HCT116 (cell line): ENCODE measurements at regions not wholly inside any gene's neighbourhood (a gene's known extent, or its start where the extent isn't known, plus 50 kb on each side); places are given as distances from the start of the nearest gene placed in this dataset.

Source experiments
- ATAC-seq: fragments of 200-7000 bp; cut with Tn5 transposase; 2 replicates; pipeline ENCODE4 v1.9.1; 2020; ENCODE audit warnings: mild to moderate bottlenecking, moderate library complexity
- BruUV-seq: library from RNA; stranded (reverse); fragments of 400-500 nt; replicated peaks from 2 replicates; lab custom pipeline; 2021; lab: Mats Ljungman, UMichigan
- CTCF ChIA-PET: fragments of 300-600 bp; sonication (Branson Sonifier 250); formaldehyde crosslinking; loops from one replicate; lab custom pipeline; 2021; ENCODE audit warnings: antibody characterized with exemption; lab: Charles Lee
- POLR2A ChIA-PET: fragments of 300-600, 350-600 bp; sonication (Branson Sonifier 250); formaldehyde crosslinking; loops from one replicate; lab custom pipeline; 2021; ENCODE audit warnings: antibody characterized with exemption; lab: Charles Lee
- RAD21 ChIA-PET, 2 experiments: fragments of 300-600 bp; sonication (Branson Sonifier 250); formaldehyde crosslinking; loops; one replicate each; lab custom pipeline; 2023; ENCODE audit warnings: low total read pairs in 2 of 2; ENCODE audit not compliant: uncharacterized antibody in 2 of 2, unreplicated experiment in 2 of 2, low non-redundant PET in 1 of 2; lab: Charles Lee
- DNase-seq: peaks from one replicate; pipeline ENCODE4 v3.0.0-alpha.2; 2010; ENCODE audit warnings: low read depth, low spot score
- H2AFZ ChIP-seq: fragments of 200-600 bp; shearing (Covaris generic), sonication (generic); 2 replicates; pipeline ENCODE4 v1.6.1; 2017; ENCODE audit warnings: low read depth, mixed run types, mixed read lengths, antibody characterized with exemption, low read length; ENCODE audit not compliant: poor library complexity, severe bottlenecking
- H3K27ac ChIP-seq: 2 replicates; pipeline ENCODE4 v1.5.1; 2012; ENCODE audit warnings: low read depth, low read length
- H3K27me3 ChIP-seq: fragments of 200-600 bp; sonication (generic); 2 replicates; pipeline ENCODE4 v1.6.1; 2016; ENCODE audit warnings: mixed run types, low read length, mixed read lengths; ENCODE audit not compliant: insufficient read depth
- H3K36me3 ChIP-seq, 2 experiments: fragments of 200-500 bp in 1 of 2; fragments of 200-600 bp in 1 of 2; sonication (Bioruptor generic) in 1 of 2; sonication (generic) in 1 of 2; 2 replicates each; pipeline versions ENCODE4 v1.5.1 to v1.6.1; 2014 to 2016; ENCODE audit warnings: low read length in 2 of 2, inconsistent platforms in 1 of 2, mixed read lengths in 1 of 2, mixed run types in 1 of 2; ENCODE audit not compliant: insufficient read depth in 2 of 2, control insufficient read depth in 1 of 2
- H3K4me1 ChIP-seq, 2 experiments: fragments of 200-600 bp in 1 of 2; sonication (generic) in 1 of 2; 2 replicates each; pipeline versions ENCODE4 v1.5.1 to v1.6.1; 2012 to 2017; ENCODE audit warnings: low read length in 2 of 2, inconsistent platforms in 1 of 2, mild to moderate bottlenecking in 1 of 2, mixed read lengths in 1 of 2, mixed run types in 1 of 2, moderate library complexity in 1 of 2; ENCODE audit not compliant: insufficient read depth in 2 of 2, control insufficient read depth in 1 of 2
- H3K4me2 ChIP-seq: fragments of 200-600 bp; sonication (generic); 2 replicates; pipeline ENCODE4 v1.6.1; 2017; ENCODE audit warnings: mixed run types, low read length, mixed read lengths
- H3K4me3 ChIP-seq, 2 experiments: fragments of 200-600 bp in 1 of 2; sonication (generic) in 1 of 2; replicated peaks in 1 of 2; 2 replicates each; pipeline ENCODE4 v1.5.1; 2011 to 2016; ENCODE audit warnings: low read length in 2 of 2, control low read depth in 1 of 2, low read depth in 1 of 2, mild to moderate bottlenecking in 1 of 2, mixed read lengths in 1 of 2, mixed run types in 1 of 2
- H3K79me2 ChIP-seq: fragments of 200-600 bp; sonication (generic); 2 replicates; pipeline ENCODE4 v1.6.1; 2017; ENCODE audit warnings: mild to moderate bottlenecking, mixed run types, low read length, moderate library complexity, mixed read lengths; ENCODE audit not compliant: insufficient read depth
- H3K9ac ChIP-seq: fragments of 200-600 bp; sonication (generic); 2 replicates; pipeline ENCODE4 v1.6.1; 2016; ENCODE audit warnings: low read length, mixed read lengths
- H3K9me2 ChIP-seq: fragments of 200-600 bp; sonication (generic), shearing (Covaris generic); 2 replicates; pipeline ENCODE4 v1.6.1; 2017; ENCODE audit warnings: mixed run types, mild to moderate bottlenecking, moderate library complexity; ENCODE audit not compliant: insufficient read depth
- H3K9me3 ChIP-seq, 2 experiments: fragments of 200-500 bp in 1 of 2; fragments of 200-600 bp in 1 of 2; sonication (Bioruptor generic) in 1 of 2; sonication (generic) in 1 of 2; 2 replicates each; pipeline ENCODE4 v1.6.1; 2014 to 2017; ENCODE audit warnings: low read length in 2 of 2, mixed read lengths in 2 of 2, inconsistent platforms in 1 of 2, low read depth in 1 of 2, mild to moderate bottlenecking in 1 of 2, mixed run types in 1 of 2, moderate library complexity in 1 of 2; ENCODE audit not compliant: control insufficient read depth in 1 of 2, insufficient read depth in 1 of 2
- H4K20me1 ChIP-seq: fragments of 200-600 bp; sonication (generic), shearing (Covaris generic); 2 replicates; pipeline ENCODE4 v1.6.1; 2017; ENCODE audit warnings: mixed run types, mild to moderate bottlenecking, moderate library complexity; ENCODE audit not compliant: insufficient read depth
- CEBPB ChIP-seq: IDR thresholded peaks from 2 replicates; pipeline ENCODE4 v1.6.1; 2012; ENCODE audit warnings: low read depth
- EGR1 ChIP-seq: IDR thresholded peaks from 2 replicates; pipeline ENCODE4 v1.6.1; 2012; ENCODE audit warnings: low read depth
- ELF1 ChIP-seq: IDR thresholded peaks from 2 replicates; pipeline ENCODE4 v1.6.1; 2012; ENCODE audit warnings: low read depth, borderline replicate concordance
- EZH2 ChIP-seq: fragments of 200-600 bp; sonication (generic); IDR thresholded peaks from 2 replicates; pipeline ENCODE4 v1.6.1; 2017; ENCODE audit warnings: antibody characterized with exemption, mixed run types
- FOSL1 ChIP-seq: IDR thresholded peaks from 2 replicates; pipeline ENCODE4 v1.6.1; 2012; ENCODE audit warnings: low read depth
- POLR2A ChIP-seq: IDR thresholded peaks from 2 replicates; pipeline ENCODE4 v1.7.0; 2011; ENCODE audit warnings: borderline replicate concordance; ENCODE audit not compliant: insufficient read depth, insufficient read length; ENCODE audit errors: extremely low read depth
- ZFX ChIP-seq: fragments of 450-650 bp; IDR thresholded peaks from 2 replicates; pipeline ENCODE4 v1.6.1; 2017
- ZNF274 ChIP-seq: fragments of 200-500 bp; sonication (Bioruptor generic); IDR thresholded peaks from 2 replicates; pipeline ENCODE4 v1.6.1; 2014; ENCODE audit warnings: mild to moderate bottlenecking, low read depth, low read length, inconsistent platforms
- intact Hi-C: fragments of 100-400 bp; cut with micrococcal nuclease; formaldehyde crosslinking; loops from 2 replicates; pipeline ENCODE4 v1.10.0; 2022
- TF ChIP-seq, protein P1 (sequence below): IDR thresholded peaks from 2 replicates; pipeline ENCODE4 v1.6.1; 2012; ENCODE audit warnings: low read depth
- TF ChIP-seq, protein P2 (sequence below): IDR thresholded peaks from 2 replicates; pipeline ENCODE4 v1.6.1; 2012

DNA sequence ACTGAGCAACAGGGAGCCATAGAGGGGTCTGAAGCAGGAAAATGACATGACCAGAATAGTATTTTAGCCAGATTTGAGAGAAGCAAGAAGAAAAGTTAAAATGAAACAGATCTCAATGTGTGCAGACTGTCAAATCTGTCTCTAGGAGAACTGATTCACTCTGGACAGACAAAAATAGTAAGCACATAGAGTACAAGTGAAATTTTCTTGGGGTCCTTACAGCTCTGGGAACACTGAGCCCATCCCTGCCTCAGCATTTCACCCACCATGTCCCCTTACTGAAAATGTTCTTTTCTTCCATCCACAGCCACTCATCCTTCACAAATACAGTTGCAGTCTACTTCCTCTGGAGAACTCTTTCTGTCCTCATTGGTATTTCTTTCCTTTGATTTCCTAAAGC, 359.2 kb downstream of the MTX2 start:
- Histone ChIP-seq H2AFZ (no peak overlapping the region), H3K4me2 (no peak overlapping the region), H3K36me3 (no peaks in the 10 kb centered on the region), H3K79me2 (no peaks in the 10 kb centered on the region), H3K9me2 (no peaks in the 10 kb centered on the region), H3K27ac (no peak overlapping the region), H3K4me3 (no peak overlapping the region), H3K9me3 (no peaks in the 10 kb centered on the region), H4K20me1 (no peaks in the 10 kb centered on the region), H3K27me3 (no peaks in the 10 kb centered on the region), H3K9ac (no peak overlapping the region), H3K4me1 (peaks cover 0 to 4% of the 10 kb centered on the region in 2 experiments; a peak in 1 of 4 replicates)
- ChIA-PET RAD21 (no interaction called here), CTCF (no interaction called here), POLR2A (no interaction called here)
- ATAC-seq (no peak), DNase-seq (no peak)
- no TSS peak for BruUV-seq
- no peak for TF ChIP-seq ZNF274
- no peak for TF ChIP-seq POLR2A
- TF ChIP-seq FOSL1 = no peak
- TF ChIP-seq EGR1 = no peak
- TF ChIP-seq ELF1 = no peak
- intact Hi-C loops = no loop called here

DNA sequence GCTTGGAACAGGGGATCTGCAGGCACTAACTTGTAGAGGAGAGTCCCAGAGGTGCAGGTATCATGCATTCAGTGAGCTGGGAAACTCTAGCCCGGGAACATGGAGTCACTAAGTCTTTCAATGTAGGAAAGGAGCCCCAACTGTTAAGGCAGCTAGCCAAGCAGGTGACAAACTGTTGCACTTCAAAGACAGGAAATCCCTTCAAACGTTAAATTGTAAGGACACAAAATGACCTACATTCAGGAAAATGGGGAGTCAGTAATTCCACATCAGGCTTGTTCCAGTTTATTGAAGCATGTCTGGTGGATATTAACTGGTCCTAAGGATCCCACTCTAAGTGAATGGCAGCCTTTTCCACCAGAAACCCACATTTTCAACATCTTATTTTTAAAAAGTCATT, 364.5 kb downstream of the MTX2 start:
- Histone ChIP-seq H3K79me2 (no peaks in the 10 kb centered on the region), H4K20me1 (no peaks in the 10 kb centered on the region), H3K4me1 (peaks cover 0 to 9% of the 10 kb centered on the region in 2 experiments; a peak in 1 of 4 replicates), H3K27me3 (no peaks in the 10 kb centered on the region), H3K9me3 (no peaks in the 10 kb centered on the region), H3K4me2 (no peak overlapping the region), H3K9me2 (no peaks in the 10 kb centered on the region), H3K4me3 (no peak overlapping the region), H3K9ac (no peak overlapping the region), H3K36me3 (no peaks in the 10 kb centered on the region), H2AFZ (no peak overlapping the region), H3K27ac (no peak overlapping the region)
- BruUV-seq = no TSS peak
- DNase-seq (no peak), ATAC-seq (no peak)
- TF ChIP-seq ZFX (no peak), CEBPB (no peak), EZH2 (no peak), ELF1 (no peak)
- TF ChIP-seq, protein P1, sequence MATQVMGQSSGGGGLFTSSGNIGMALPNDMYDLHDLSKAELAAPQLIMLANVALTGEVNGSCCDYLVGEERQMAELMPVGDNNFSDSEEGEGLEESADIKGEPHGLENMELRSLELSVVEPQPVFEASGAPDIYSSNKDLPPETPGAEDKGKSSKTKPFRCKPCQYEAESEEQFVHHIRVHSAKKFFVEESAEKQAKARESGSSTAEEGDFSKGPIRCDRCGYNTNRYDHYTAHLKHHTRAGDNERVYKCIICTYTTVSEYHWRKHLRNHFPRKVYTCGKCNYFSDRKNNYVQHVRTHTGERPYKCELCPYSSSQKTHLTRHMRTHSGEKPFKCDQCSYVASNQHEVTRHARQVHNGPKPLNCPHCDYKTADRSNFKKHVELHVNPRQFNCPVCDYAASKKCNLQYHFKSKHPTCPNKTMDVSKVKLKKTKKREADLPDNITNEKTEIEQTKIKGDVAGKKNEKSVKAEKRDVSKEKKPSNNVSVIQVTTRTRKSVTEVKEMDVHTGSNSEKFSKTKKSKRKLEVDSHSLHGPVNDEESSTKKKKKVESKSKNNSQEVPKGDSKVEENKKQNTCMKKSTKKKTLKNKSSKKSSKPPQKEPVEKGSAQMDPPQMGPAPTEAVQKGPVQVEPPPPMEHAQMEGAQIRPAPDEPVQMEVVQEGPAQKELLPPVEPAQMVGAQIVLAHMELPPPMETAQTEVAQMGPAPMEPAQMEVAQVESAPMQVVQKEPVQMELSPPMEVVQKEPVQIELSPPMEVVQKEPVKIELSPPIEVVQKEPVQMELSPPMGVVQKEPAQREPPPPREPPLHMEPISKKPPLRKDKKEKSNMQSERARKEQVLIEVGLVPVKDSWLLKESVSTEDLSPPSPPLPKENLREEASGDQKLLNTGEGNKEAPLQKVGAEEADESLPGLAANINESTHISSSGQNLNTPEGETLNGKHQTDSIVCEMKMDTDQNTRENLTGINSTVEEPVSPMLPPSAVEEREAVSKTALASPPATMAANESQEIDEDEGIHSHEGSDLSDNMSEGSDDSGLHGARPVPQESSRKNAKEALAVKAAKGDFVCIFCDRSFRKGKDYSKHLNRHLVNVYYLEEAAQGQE = no peak
- TF ChIP-seq, protein P2, sequence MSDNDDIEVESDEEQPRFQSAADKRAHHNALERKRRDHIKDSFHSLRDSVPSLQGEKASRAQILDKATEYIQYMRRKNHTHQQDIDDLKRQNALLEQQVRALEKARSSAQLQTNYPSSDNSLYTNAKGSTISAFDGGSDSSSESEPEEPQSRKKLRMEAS = no peak
- RAD21 ChIA-PET = no interaction called here
- CTCF ChIA-PET = interaction anchor here (1.4 kb wide), 1 partner anchor 515 kb away, joined by 4 read pairs; no protein-coding TSS in a partner anchor
- POLR2A ChIA-PET = no interaction called here
- intact Hi-C loops = no loop called here
